HepG2 (cell line): ENCODE measurements at regions not wholly inside any gene's neighbourhood (a gene's known extent, or its start where the extent isn't known, plus 50 kb on each side); places are given as distances from the start of the nearest gene placed in this dataset.

Experiments
- FOXC1 ChIP-seq: sonication (generic); formaldehyde crosslinking; IDR thresholded peaks from 2 replicates; pipeline ENCODE4 v1.8.0; 2022; ENCODE audit warnings: mild to moderate bottlenecking, missing genetic modification reagents, borderline replicate concordance
- GTF3A ChIP-seq: sonication (generic); formaldehyde crosslinking; conservative IDR thresholded peaks from 2 replicates; pipeline ENCODE4 v1.4.0; 2020; ENCODE audit warnings: mild to moderate bottlenecking, missing genetic modification reagents
- HIC2 ChIP-seq: sonication (generic); formaldehyde crosslinking; IDR thresholded peaks from 2 replicates; pipeline ENCODE4 v1.9.0; 2022; ENCODE audit warnings: low read depth, missing genetic modification reagents
- KAT2B ChIP-seq: fragments of 150-350 bp; IDR thresholded peaks from 2 replicates; pipeline ENCODE4 v1.6.1; 2014; ENCODE audit warnings: low read depth, low read length, borderline replicate concordance
- KLF9 ChIP-seq: IDR thresholded peaks from 2 replicates; pipeline ENCODE4 v1.6.1; 2016; ENCODE audit warnings: low read depth
- NBN ChIP-seq: fragments of 450-650 bp; conservative IDR thresholded peaks from 2 replicates; pipeline ENCODE4 v1.6.1; 2017
- NFE2L1 ChIP-seq: sonication (generic); formaldehyde crosslinking; IDR thresholded peaks from 2 replicates; pipeline ENCODE4 v1.4.0; 2020; ENCODE audit warnings: missing genetic modification reagents, mild to moderate bottlenecking, borderline replicate concordance
- NR2C2 ChIP-seq: sonication (generic); formaldehyde crosslinking; IDR thresholded peaks from 2 replicates; pipeline ENCODE4 v1.4.0; 2020; ENCODE audit warnings: missing genetic modification reagents, mild to moderate bottlenecking, moderate library complexity, borderline replicate concordance
- RAD51 ChIP-seq: fragments of 450-650 bp; IDR thresholded peaks from 2 replicates; pipeline ENCODE4 v1.6.1; 2016; ENCODE audit warnings: borderline replicate concordance
- SMAD9 ChIP-seq: sonication (generic); formaldehyde crosslinking; IDR thresholded peaks from 2 replicates; pipeline ENCODE4 v1.5.1; 2020; ENCODE audit warnings: mild to moderate bottlenecking, missing genetic modification reagents
- SP4 ChIP-seq: sonication (generic); formaldehyde crosslinking; IDR thresholded peaks from 2 replicates; pipeline ENCODE4 v1.8.1; 2023; ENCODE audit warnings: mild to moderate bottlenecking, missing genetic modification reagents
- ZC3H13 ChIP-seq: sonication (generic); formaldehyde crosslinking; IDR thresholded peaks from 2 replicates; pipeline ENCODE4 v1.8.1; 2023; ENCODE audit warnings: mild to moderate bottlenecking, missing genetic modification reagents, moderate library complexity
- ZC3H4 ChIP-seq: sonication (generic); formaldehyde crosslinking; IDR thresholded peaks from 2 replicates; pipeline ENCODE4 v1.4.0; 2020; ENCODE audit warnings: missing genetic modification reagents, borderline replicate concordance
- ZFP91 ChIP-seq: sonication (generic); formaldehyde crosslinking; IDR thresholded peaks from 2 replicates; pipeline ENCODE4 v1.9.0; 2022; ENCODE audit warnings: missing genetic modification reagents, mild to moderate bottlenecking, borderline replicate concordance
- ZNF180 ChIP-seq: sonication (generic); formaldehyde crosslinking; IDR thresholded peaks from 2 replicates; pipeline ENCODE4 v1.4.0; 2020; ENCODE audit warnings: low read depth, missing genetic modification reagents, borderline replicate concordance
- ZNF296 ChIP-seq: sonication (generic); formaldehyde crosslinking; conservative IDR thresholded peaks from 2 replicates; pipeline ENCODE4 v1.5.0; 2020; ENCODE audit warnings: mild to moderate bottlenecking, missing genetic modification reagents
- ZNF484 ChIP-seq: sonication (generic); formaldehyde crosslinking; IDR thresholded peaks from 2 replicates; pipeline ENCODE4 v1.5.1; 2020; ENCODE audit warnings: mild to moderate bottlenecking, low read depth, missing genetic modification reagents, borderline replicate concordance
- ZNF530 ChIP-seq: sonication (generic); formaldehyde crosslinking; IDR thresholded peaks from 2 replicates; pipeline ENCODE4 v1.5.0; 2020; ENCODE audit warnings: low read depth, mild to moderate bottlenecking, missing genetic modification reagents
- ZNF558 ChIP-seq: sonication (generic); formaldehyde crosslinking; IDR thresholded peaks from 2 replicates; pipeline ENCODE4 v1.9.0; 2022; ENCODE audit warnings: mild to moderate bottlenecking, missing genetic modification reagents, borderline replicate concordance
- ZNF776 ChIP-seq: sonication (generic); formaldehyde crosslinking; IDR thresholded peaks from 2 replicates; pipeline ENCODE4 v1.4.0; 2020; ENCODE audit warnings: mild to moderate bottlenecking, missing genetic modification reagents
- TF ChIP-seq, protein P1 (sequence below): sonication (generic); formaldehyde crosslinking; IDR thresholded peaks from 2 replicates; pipeline ENCODE4 v1.4.0; 2020; ENCODE audit warnings: missing genetic modification reagents; ENCODE audit errors: not compliant biosample characterization
- TF ChIP-seq, protein P2 (sequence below): sonication (generic); formaldehyde crosslinking; IDR thresholded peaks from 2 replicates; pipeline ENCODE4 v1.8.0; 2022; ENCODE audit warnings: missing genetic modification reagents, mild to moderate bottlenecking, moderate library complexity, borderline replicate concordance
- TF ChIP-seq, protein P3 (sequence below): IDR thresholded peaks from 2 replicates; pipeline ENCODE4 v1.6.1; 2016; ENCODE audit warnings: missing genetic modification reagents, missing compliant biosample characterization

- TF ChIP-seq KLF9 (CRISPR knock-in tag), result no peak; the same call in 1 of the 2 replicates
- no peak for TF ChIP-seq FOXC1
- no peak for TF ChIP-seq ZNF530 (CRISPR knock-in tag)
- no peak for TF ChIP-seq NBN
- TF ChIP-seq SP4, result peak; percentile 42; the same call in 1 of the 2 replicates
- TF ChIP-seq NR2C2 (CRISPR knock-in tag), result peak; percentile 93
- TF ChIP-seq ZNF296, result peak; percentile 70; the same call in 1 of the 2 replicates
- TF ChIP-seq, protein P1, sequence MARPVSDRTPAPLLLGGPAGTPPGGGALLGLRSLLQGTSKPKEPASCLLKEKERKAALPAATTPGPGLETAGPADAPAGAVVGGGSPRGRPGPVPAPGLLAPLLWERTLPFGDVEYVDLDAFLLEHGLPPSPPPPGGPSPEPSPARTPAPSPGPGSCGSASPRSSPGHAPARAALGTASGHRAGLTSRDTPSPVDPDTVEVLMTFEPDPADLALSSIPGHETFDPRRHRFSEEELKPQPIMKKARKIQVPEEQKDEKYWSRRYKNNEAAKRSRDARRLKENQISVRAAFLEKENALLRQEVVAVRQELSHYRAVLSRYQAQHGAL (CRISPR knock-in tag), result no peak
- TF ChIP-seq ZNF180 (CRISPR knock-in tag), result no peak
- no peak for TF ChIP-seq RAD51
- TF ChIP-seq, protein P2, sequence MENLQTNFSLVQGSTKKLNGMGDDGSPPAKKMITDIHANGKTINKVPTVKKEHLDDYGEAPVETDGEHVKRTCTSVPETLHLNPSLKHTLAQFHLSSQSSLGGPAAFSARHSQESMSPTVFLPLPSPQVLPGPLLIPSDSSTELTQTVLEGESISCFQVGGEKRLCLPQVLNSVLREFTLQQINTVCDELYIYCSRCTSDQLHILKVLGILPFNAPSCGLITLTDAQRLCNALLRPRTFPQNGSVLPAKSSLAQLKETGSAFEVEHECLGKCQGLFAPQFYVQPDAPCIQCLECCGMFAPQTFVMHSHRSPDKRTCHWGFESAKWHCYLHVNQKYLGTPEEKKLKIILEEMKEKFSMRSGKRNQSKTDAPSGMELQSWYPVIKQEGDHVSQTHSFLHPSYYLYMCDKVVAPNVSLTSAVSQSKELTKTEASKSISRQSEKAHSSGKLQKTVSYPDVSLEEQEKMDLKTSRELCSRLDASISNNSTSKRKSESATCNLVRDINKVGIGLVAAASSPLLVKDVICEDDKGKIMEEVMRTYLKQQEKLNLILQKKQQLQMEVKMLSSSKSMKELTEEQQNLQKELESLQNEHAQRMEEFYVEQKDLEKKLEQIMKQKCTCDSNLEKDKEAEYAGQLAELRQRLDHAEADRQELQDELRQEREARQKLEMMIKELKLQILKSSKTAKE (CRISPR knock-in tag), result no peak
- TF ChIP-seq KAT2B, result no peak
- peak; percentile 44; the same call in 1 of the 2 replicates for TF ChIP-seq ZC3H4 (CRISPR knock-in tag)
- no peak for TF ChIP-seq ZNF484 (CRISPR knock-in tag)
- TF ChIP-seq ZNF558 (CRISPR knock-in tag), result no peak
- TF ChIP-seq GTF3A (CRISPR knock-in tag), result no peak
- TF ChIP-seq, protein P3, sequence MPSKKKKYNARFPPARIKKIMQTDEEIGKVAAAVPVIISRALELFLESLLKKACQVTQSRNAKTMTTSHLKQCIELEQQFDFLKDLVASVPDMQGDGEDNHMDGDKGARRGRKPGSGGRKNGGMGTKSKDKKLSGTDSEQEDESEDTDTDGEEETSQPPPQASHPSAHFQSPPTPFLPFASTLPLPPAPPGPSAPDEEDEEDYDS (CRISPR knock-in tag), result peak; percentile 71
- 0 out of 2 replicates have a peak, but pooled peaks have one; percentile 54 for TF ChIP-seq ZNF776 (CRISPR knock-in tag)
- TF ChIP-seq HIC2, result peak; percentile 78; the same call in 1 of the 2 replicates
- TF ChIP-seq ZFP91 (CRISPR knock-in tag), result peak; percentile 90; the same call in 1 of the 2 replicates
- TF ChIP-seq SMAD9, result no peak
- TF ChIP-seq NFE2L1, result no peak
- TF ChIP-seq ZC3H13, result no peak; the same call in 1 of the 2 replicates
Observed at GRCh38 chr2:240250985-240251847, 110.8 kb upstream of the OTOS start (continued).
